Suprapubic skin (tissue), 4 donors: ENCODE measurements at regions not wholly inside any gene's neighbourhood (a gene's known extent, or its start where the extent isn't known, plus 50 kb on each side); places are given as distances from the start of the nearest gene placed in this dataset.

Experiments
- DNase-seq, 2 donors: peaks; one replicate each; pipeline ENCODE4 v3.0.0-alpha.2; 2019; ENCODE audit warnings: low spot score in 2 of 2
- H3K27ac ChIP-seq: fragments of 200-600 bp; sonication (generic); one replicate; pipeline ENCODE4 v1.5.1; 2019
- H3K27me3 ChIP-seq: fragments of 200-600 bp; sonication (generic); one replicate; pipeline ENCODE4 v1.5.1; 2019
- H3K36me3 ChIP-seq: fragments of 200-600 bp; sonication (generic); one replicate; pipeline ENCODE4 v1.5.1; 2019
- H3K4me1 ChIP-seq: fragments of 200-600 bp; sonication (generic); one replicate; pipeline ENCODE4 v1.5.1; 2019
- H3K4me3 ChIP-seq: fragments of 200-600 bp; sonication (generic); one replicate; pipeline ENCODE4 v1.5.1; 2019; ENCODE audit warnings: mild to moderate bottlenecking
- H3K9me3 ChIP-seq: fragments of 200-600 bp; sonication (generic); one replicate; pipeline ENCODE4 v1.5.1; 2019
- EP300 ChIP-seq: sonication (generic); formaldehyde crosslinking; IDR thresholded peaks from one replicate; pipeline ENCODE4 v1.6.1; 2017; ENCODE audit warnings: antibody characterized with exemption
- POLR2A ChIP-seq, 2 donors: fragments of 450-650 bp; IDR thresholded peaks; one replicate each; pipeline ENCODE4 v1.6.1; 2017; ENCODE audit warnings: antibody characterized with exemption in 2 of 2, mild to moderate bottlenecking in 2 of 2, moderate library complexity in 2 of 2
- POLR2AphosphoS5 ChIP-seq, 3 donors: sonication (generic); formaldehyde crosslinking; IDR thresholded peaks; one replicate each; pipeline ENCODE4 v1.6.1; 2017; ENCODE audit warnings: antibody characterized with exemption in 3 of 3
- WGBS: methylation state at CpG from one replicate; pipeline ENCODE4 v1.1.5; 2018; 5-methylcytosine and 5-hydroxymethylcytosine counted together
- TF ChIP-seq, protein P1 (sequence below), 2 donors: fragments of 200-600 bp in 1 of 2; fragments of 450-650 bp in 1 of 2; sonication (generic) in 1 of 2; IDR thresholded peaks; one replicate each; pipeline ENCODE4 v1.5.1; 2016 to 2019; ENCODE audit warnings: antibody characterized with exemption in 2 of 2, mild to moderate bottlenecking in 1 of 2, moderate library complexity in 1 of 2

DNA sequence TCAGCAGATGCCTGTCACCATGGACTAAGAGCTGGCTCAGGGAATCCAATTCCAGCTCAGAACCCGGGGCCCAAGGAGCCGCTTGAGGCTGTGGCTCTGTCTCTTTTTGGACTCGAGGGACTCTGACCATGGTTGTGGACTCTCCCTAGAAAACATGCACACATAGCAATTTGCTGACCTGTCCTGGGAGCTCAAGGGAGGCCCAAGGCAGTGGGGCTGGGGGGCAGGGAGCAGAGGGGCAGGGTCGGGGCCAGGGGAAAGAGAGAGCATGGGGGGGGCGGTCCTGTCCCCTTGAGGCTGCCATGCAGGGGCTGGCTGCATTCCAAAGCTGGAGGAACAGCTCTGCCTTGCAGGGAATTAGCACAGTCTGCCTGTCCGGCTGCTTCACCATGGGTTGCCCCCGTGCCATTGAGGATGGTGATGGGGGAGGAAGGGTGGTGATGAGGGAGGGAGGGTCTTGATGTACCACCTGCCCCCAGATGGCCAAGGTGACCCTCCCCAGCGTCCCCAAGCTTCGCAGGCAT, 190.1 kb downstream of the GOLGA6L6 start:
- 63% methylated on average over 9 of the region's 9 CpGs for WGBS
- H3K27me3 ChIP-seq = no peaks in the 10 kb centered on the region
- H3K36me3 ChIP-seq = no peaks in the 10 kb centered on the region
- H3K4me3 ChIP-seq = no peak overlapping the region
- peak; percentile 64 to 80 for DNase-seq
- no peak overlapping the region for H3K27ac ChIP-seq
- TF ChIP-seq POLR2AphosphoS5 (IDR thresholded peaks at IDR 0.05) (no peak), EP300 (no peak), POLR2A (IDR thresholded peaks at IDR 0.05) (no peak)
- TF ChIP-seq, protein P1, sequence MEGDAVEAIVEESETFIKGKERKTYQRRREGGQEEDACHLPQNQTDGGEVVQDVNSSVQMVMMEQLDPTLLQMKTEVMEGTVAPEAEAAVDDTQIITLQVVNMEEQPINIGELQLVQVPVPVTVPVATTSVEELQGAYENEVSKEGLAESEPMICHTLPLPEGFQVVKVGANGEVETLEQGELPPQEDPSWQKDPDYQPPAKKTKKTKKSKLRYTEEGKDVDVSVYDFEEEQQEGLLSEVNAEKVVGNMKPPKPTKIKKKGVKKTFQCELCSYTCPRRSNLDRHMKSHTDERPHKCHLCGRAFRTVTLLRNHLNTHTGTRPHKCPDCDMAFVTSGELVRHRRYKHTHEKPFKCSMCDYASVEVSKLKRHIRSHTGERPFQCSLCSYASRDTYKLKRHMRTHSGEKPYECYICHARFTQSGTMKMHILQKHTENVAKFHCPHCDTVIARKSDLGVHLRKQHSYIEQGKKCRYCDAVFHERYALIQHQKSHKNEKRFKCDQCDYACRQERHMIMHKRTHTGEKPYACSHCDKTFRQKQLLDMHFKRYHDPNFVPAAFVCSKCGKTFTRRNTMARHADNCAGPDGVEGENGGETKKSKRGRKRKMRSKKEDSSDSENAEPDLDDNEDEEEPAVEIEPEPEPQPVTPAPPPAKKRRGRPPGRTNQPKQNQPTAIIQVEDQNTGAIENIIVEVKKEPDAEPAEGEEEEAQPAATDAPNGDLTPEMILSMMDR (IDR thresholded peaks at IDR 0.05) = no peak
- peaks cover 9% of the 10 kb centered on the region for H3K9me3 ChIP-seq
- H3K4me1 ChIP-seq = no peaks in the 10 kb centered on the region

- Histone ChIP-seq H3K4me3 (no peak overlapping the region), H3K4me1 (no peaks in the 10 kb centered on the region), H3K27me3 (no peaks in the 10 kb centered on the region), H3K9me3 (peaks cover 13% of the 10 kb centered on the region), H3K27ac (no peak overlapping the region), H3K36me3 (no peaks in the 10 kb centered on the region)
- 73% methylated on average over 13 of the region's 13 CpGs for WGBS
- peak; percentile 56 to 82 for DNase-seq
- TF ChIP-seq POLR2A (IDR thresholded peaks at IDR 0.05) (no peak), POLR2AphosphoS5 (IDR thresholded peaks at IDR 0.05) (no peak), EP300 (no peak)
- TF ChIP-seq, protein P1 (IDR thresholded peaks at IDR 0.05) = no peak
Measured at GRCh38 chr15:20349774-20350498, 191.7 kb downstream of the GOLGA6L6 start.

- Histone ChIP-seq H3K27ac (no peak overlapping the region), H3K4me3 (no peak overlapping the region), H3K27me3 (no peaks in the 10 kb centered on the region), H3K4me1 (no peaks in the 10 kb centered on the region), H3K36me3 (no peaks in the 10 kb centered on the region), H3K9me3 (peaks cover 13% of the 10 kb centered on the region)
- TF ChIP-seq POLR2AphosphoS5 (IDR thresholded peaks at IDR 0.05) (no peak), POLR2A (IDR thresholded peaks at IDR 0.05) (no peak), EP300 (no peak)
- WGBS = 83% methylated on average over 18 of the region's 18 CpGs
- peak; percentile 64 to 81 for DNase-seq
Measured at GRCh38 chr15:20348900-20349773, 192.5 kb downstream of the GOLGA6L6 start.

- TF ChIP-seq, protein P1 (IDR thresholded peaks at IDR 0.05) = no peak
- TF ChIP-seq POLR2AphosphoS5 (IDR thresholded peaks at IDR 0.05) (no peak), POLR2A (IDR thresholded peaks at IDR 0.05) (no peak), EP300 (no peak)
- H3K9me3 ChIP-seq = peaks cover 13% of the 10 kb centered on the region
- 87% methylated on average over 13 of the region's 13 CpGs for WGBS
Measured at GRCh38 chr15:20348291-20348899, 193.2 kb downstream of the GOLGA6L6 start.

GRCh38 chr15:20346082-20346805, 195.4 kb downstream of the GOLGA6L6 start:
- DNase-seq = peak; percentile 46 to 74

More at GRCh38 chr15:20348291-20348899, 193.2 kb downstream of the GOLGA6L6 start:
- no peak overlapping the region for H3K27ac ChIP-seq
- H3K4me1 ChIP-seq = no peaks in the 10 kb centered on the region
- H3K36me3 ChIP-seq = no peaks in the 10 kb centered on the region
- H3K27me3 ChIP-seq = no peaks in the 10 kb centered on the region
- H3K4me3 ChIP-seq = no peak overlapping the region
- DNase-seq = peak in 1 of 2 donors; percentile 57

More at GRCh38 chr15:20346082-20346805, 195.4 kb downstream of the GOLGA6L6 start:
- Histone ChIP-seq H3K4me1 (no peaks in the 10 kb centered on the region), H3K36me3 (no peaks in the 10 kb centered on the region), H3K27me3 (no peaks in the 10 kb centered on the region), H3K9me3 (peaks cover 20% of the 10 kb centered on the region), H3K4me3 (no peak overlapping the region), H3K27ac (no peak overlapping the region)
- WGBS = 55% methylated on average over 4 of the region's 4 CpGs
- TF ChIP-seq EP300 (no peak), POLR2A (IDR thresholded peaks at IDR 0.05) (no peak), POLR2AphosphoS5 (IDR thresholded peaks at IDR 0.05) (no peak)
- TF ChIP-seq, protein P1 (IDR thresholded peaks at IDR 0.05) = no peak
